ENCODE measurements at regions not wholly inside any gene's neighbourhood (a gene's known extent, or its start where the extent isn't known, plus 50 kb on each side); places are given as distances from the start of the nearest gene placed in this dataset.

GRCh38 chr7:34392972-34393371, 265.0 kb upstream of the NPSR1 start:
- Histone ChIP-seq H2BK120ac (ENCODE audit: low read depth, low read length, poor library complexity, severe bottlenecking) (no peak overlapping the region), H3K27me3 (ENCODE audit: insufficient read depth, low read length) (no peaks in the 10 kb centered on the region), H4K8ac (replicated peaks; ENCODE audit: insufficient read length, low read depth, low read length) (no peak overlapping the region), H3K79me2 (ENCODE audit: insufficient read depth, low read length) (no peaks in the 10 kb centered on the region), H3K56ac (ENCODE audit: insufficient read length, low read depth, low read length) (no peak overlapping the region), H2BK20ac (ENCODE audit: low read depth, low read length, poor library complexity, severe bottlenecking) (no peak overlapping the region), H3K9ac (ENCODE audit: extremely low read depth, insufficient read length, low read length) (no peak overlapping the region), H3K23ac (ENCODE audit: insufficient read length, low read depth, low read length) (no peak overlapping the region), H3K4ac (ENCODE audit: low read depth, low read length) (no peak overlapping the region), H3K9me3 (ENCODE audit: control insufficient read depth, low read depth, low read length) (no peaks in the 10 kb centered on the region), H2AFZ (ENCODE audit: low read length) (no peak overlapping the region), H3K14ac (ENCODE audit: insufficient read depth, low read length) (no peak overlapping the region), H2AK5ac (ENCODE audit: insufficient read length, low read length) (no peak overlapping the region), H4K20me1 (ENCODE audit: control insufficient read depth, insufficient read depth, insufficient read length) (no peaks in the 10 kb centered on the region), H3K18ac (ENCODE audit: insufficient read length, low read depth, low read length) (no peak overlapping the region), H3K27ac (ENCODE audit: insufficient read length, low read depth, low read length) (no peak overlapping the region), H2BK15ac (ENCODE audit: low read depth, low read length) (no peak overlapping the region), H4K5ac (ENCODE audit: insufficient read length, low read depth, low read length) (no peak overlapping the region), H3T11ph (ENCODE audit: low read length) (no peak overlapping the region), H3K79me1 (ENCODE audit: insufficient read depth, low read depth, low read length, poor library complexity, severe bottlenecking) (no peaks in the 10 kb centered on the region), H3K4me1 (ENCODE audit: insufficient read depth, low read length) (peaks cover 4% of the 10 kb centered on the region; the same call in 1 of the 2 replicates), H3K23me2 (ENCODE audit: insufficient read length, low read depth, low read length, poor library complexity, severe bottlenecking) (no peaks in the 10 kb centered on the region), H2BK12ac (ENCODE audit: insufficient read length, low read depth, low read length) (no peak overlapping the region), H4K91ac (ENCODE audit: insufficient read length, low read depth, low read length) (no peak overlapping the region), H2BK5ac (ENCODE audit: insufficient read length, low read length) (no peak overlapping the region), H3K4me2 (ENCODE audit: insufficient read depth, insufficient read length, low read length) (no peak overlapping the region)
- peaks cover 0 to 2% of the 10 kb centered on the region in 2 experiments; a peak in 1 of 5 replicates for H3K9me3 Mint-ChIP-seq
- peak overlapping the region in 1 of 3 experiments; percentile 72; a peak in 1 of 7 replicates for H3K27ac Mint-ChIP-seq
- DNase-seq = no peak
- no peaks in the 10 kb centered on the region; a peak in 1 of 7 replicates for H3K36me3 Mint-ChIP-seq (ENCODE audit: insufficient read depth in 1 of 3, low read depth in 3 of 3)
- no peak for TF ChIP-seq CTCF (conservative IDR thresholded peaks at IDR 0.05)
- no peak overlapping the region for H3K4me3 Mint-ChIP-seq
- no peaks in the 10 kb centered on the region for H3K27me3 Mint-ChIP-seq (ENCODE audit: low read depth)
- peaks cover 38 to 42% of the 10 kb centered on the region in 2 experiments for H3K4me1 Mint-ChIP-seq

Measured in H9 (cell line).